ENCODE measurements at regions not wholly inside any gene's neighbourhood (a gene's known extent, or its start where the extent isn't known, plus 50 kb on each side); places are given as distances from the start of the nearest gene placed in this dataset.

- CTCF ChIA-PET = no interaction called here
- Mint-ChIP-seq H3K27me3 (ENCODE audit: insufficient read depth, unreplicated experiment) (no peaks in the 10 kb centered on the region), H3K27ac (ENCODE audit: unreplicated experiment) (no peak overlapping the region), H3K4me1 (ENCODE audit: low read depth, unreplicated experiment) (peaks cover 10% of the 10 kb centered on the region), H3K4me3 (ENCODE audit: unreplicated experiment) (no peak overlapping the region), H3K9me3 (ENCODE audit: unreplicated experiment) (peaks cover 27% of the 10 kb centered on the region), H3K36me3 (ENCODE audit: insufficient read depth, unreplicated experiment) (no peaks in the 10 kb centered on the region)
- TF ChIP-seq, protein P1, sequence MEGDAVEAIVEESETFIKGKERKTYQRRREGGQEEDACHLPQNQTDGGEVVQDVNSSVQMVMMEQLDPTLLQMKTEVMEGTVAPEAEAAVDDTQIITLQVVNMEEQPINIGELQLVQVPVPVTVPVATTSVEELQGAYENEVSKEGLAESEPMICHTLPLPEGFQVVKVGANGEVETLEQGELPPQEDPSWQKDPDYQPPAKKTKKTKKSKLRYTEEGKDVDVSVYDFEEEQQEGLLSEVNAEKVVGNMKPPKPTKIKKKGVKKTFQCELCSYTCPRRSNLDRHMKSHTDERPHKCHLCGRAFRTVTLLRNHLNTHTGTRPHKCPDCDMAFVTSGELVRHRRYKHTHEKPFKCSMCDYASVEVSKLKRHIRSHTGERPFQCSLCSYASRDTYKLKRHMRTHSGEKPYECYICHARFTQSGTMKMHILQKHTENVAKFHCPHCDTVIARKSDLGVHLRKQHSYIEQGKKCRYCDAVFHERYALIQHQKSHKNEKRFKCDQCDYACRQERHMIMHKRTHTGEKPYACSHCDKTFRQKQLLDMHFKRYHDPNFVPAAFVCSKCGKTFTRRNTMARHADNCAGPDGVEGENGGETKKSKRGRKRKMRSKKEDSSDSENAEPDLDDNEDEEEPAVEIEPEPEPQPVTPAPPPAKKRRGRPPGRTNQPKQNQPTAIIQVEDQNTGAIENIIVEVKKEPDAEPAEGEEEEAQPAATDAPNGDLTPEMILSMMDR (IDR thresholded peaks at IDR 0.05; ENCODE audit: insufficient read depth in 1 of 2, low read depth in 1 of 2, low read length in 1 of 2, severe bottlenecking in 1 of 2, unreplicated experiment in 1 of 2) = no peak
- Histone ChIP-seq H3K4me3 (ENCODE audit: low read depth, low read length) (no peak overlapping the region), H3K27me3 (replicated peaks; ENCODE audit: control insufficient read depth, insufficient read depth, low read length) (no peaks in the 10 kb centered on the region), H3K9me3 (peaks cover 12% of the 10 kb centered on the region; the same call in 1 of the 2 replicates), H3K4me1 (peaks cover 10% of the 10 kb centered on the region; the same call in 1 of the 2 replicates), H3K36me3 (ENCODE audit: control insufficient read depth, insufficient read depth, low read length) (no peaks in the 10 kb centered on the region)
- BruUV-seq (replicated peaks) = no TSS peak
- DNase-seq = no peak
- intact Hi-C loops (cut with micrococcal nuclease; ENCODE audit: unreplicated experiment) = no loop called here
- POLR2A ChIA-PET = no interaction called here
Observed at GRCh38 chr11:122478986-122479385, 176.5 kb upstream of the UBASH3B start.

GRCh38 chr11:122468965-122469364, 186.6 kb upstream of the UBASH3B start:
- TF ChIP-seq, protein P1 (IDR thresholded peaks at IDR 0.05; ENCODE audit: insufficient read depth in 1 of 2, low read depth in 1 of 2, low read length in 1 of 2, severe bottlenecking in 1 of 2, unreplicated experiment in 1 of 2) = no peak
- intact Hi-C loops (cut with micrococcal nuclease; ENCODE audit: unreplicated experiment) = no loop called here
- no TSS peak for BruUV-seq (replicated peaks)
- no peak overlapping the region for H3K4me3 ChIP-seq (ENCODE audit: low read depth, low read length)
- H3K4me3 Mint-ChIP-seq (ENCODE audit: unreplicated experiment) = no peak overlapping the region
- H3K36me3 ChIP-seq (ENCODE audit: control insufficient read depth, insufficient read depth, low read length) = no peaks in the 10 kb centered on the region
- H3K9me3 ChIP-seq = peaks cover 10% of the 10 kb centered on the region; the same call in 1 of the 2 replicates
- POLR2A ChIA-PET = no interaction called here
- H3K9me3 Mint-ChIP-seq (ENCODE audit: unreplicated experiment) = no peaks in the 10 kb centered on the region
- no peak overlapping the region for H3K27ac Mint-ChIP-seq (ENCODE audit: unreplicated experiment)
- no peaks in the 10 kb centered on the region for H3K36me3 Mint-ChIP-seq (ENCODE audit: insufficient read depth, unreplicated experiment)
- CTCF ChIA-PET = no interaction called here
- no peaks in the 10 kb centered on the region for H3K27me3 ChIP-seq (replicated peaks; ENCODE audit: control insufficient read depth, insufficient read depth, low read length)
- peaks cover 7% of the 10 kb centered on the region for H3K27me3 Mint-ChIP-seq (ENCODE audit: insufficient read depth, unreplicated experiment)
- no peak for DNase-seq
- no peaks in the 10 kb centered on the region for H3K4me1 ChIP-seq
- no peaks in the 10 kb centered on the region for H3K4me1 Mint-ChIP-seq (ENCODE audit: low read depth, unreplicated experiment)

DNA sequence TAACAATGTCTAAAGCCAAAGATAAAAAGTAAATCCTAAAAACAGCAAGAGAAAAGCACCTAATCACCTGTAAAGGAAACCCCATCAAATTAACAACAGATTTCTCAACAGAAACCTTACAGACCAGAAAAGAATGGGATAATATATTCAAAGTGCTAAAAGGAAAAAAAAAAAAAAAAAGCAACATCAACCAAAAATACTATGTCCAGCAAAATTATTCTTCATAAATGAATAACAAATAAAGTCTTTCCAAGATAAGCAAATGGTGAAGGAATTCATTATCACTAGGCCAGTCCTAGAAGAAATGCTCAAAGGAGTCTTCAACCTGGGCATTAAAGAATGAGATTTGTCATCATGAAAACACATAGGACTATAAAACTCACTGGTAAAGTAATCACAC, 192.0 kb upstream of the UBASH3B start:
- Mint-ChIP-seq H3K4me3 (ENCODE audit: unreplicated experiment) (no peak overlapping the region), H3K4me1 (ENCODE audit: low read depth, unreplicated experiment) (no peaks in the 10 kb centered on the region), H3K36me3 (ENCODE audit: insufficient read depth, unreplicated experiment) (no peaks in the 10 kb centered on the region), H3K27me3 (ENCODE audit: insufficient read depth, unreplicated experiment) (peaks cover 9% of the 10 kb centered on the region), H3K27ac (ENCODE audit: unreplicated experiment) (no peak overlapping the region), H3K9me3 (ENCODE audit: unreplicated experiment) (no peaks in the 10 kb centered on the region)
- Histone ChIP-seq H3K4me1 (no peaks in the 10 kb centered on the region), H3K27me3 (replicated peaks; ENCODE audit: control insufficient read depth, insufficient read depth, low read length) (no peaks in the 10 kb centered on the region), H3K4me3 (ENCODE audit: low read depth, low read length) (no peak overlapping the region), H3K9me3 (peaks cover 13% of the 10 kb centered on the region), H3K36me3 (ENCODE audit: control insufficient read depth, insufficient read depth, low read length) (no peaks in the 10 kb centered on the region)
- intact Hi-C loops (cut with micrococcal nuclease; ENCODE audit: unreplicated experiment) = no loop called here
- POLR2A ChIA-PET = no interaction called here
- CTCF ChIA-PET = no interaction called here
- no peak for DNase-seq
- TF ChIP-seq, protein P1 (IDR thresholded peaks at IDR 0.05; ENCODE audit: insufficient read depth in 1 of 2, low read depth in 1 of 2, low read length in 1 of 2, severe bottlenecking in 1 of 2, unreplicated experiment in 1 of 2) = no peak
- BruUV-seq (replicated peaks) = no TSS peak

Measured in Caco-2 (cell line).